KMS-11 (cell line): ENCODE measurements at regions not wholly inside any gene's neighbourhood (a gene's known extent, or its start where the extent isn't known, plus 50 kb on each side); places are given as distances from the start of the nearest gene placed in this dataset.

Experiments used
- H2AFZ ChIP-seq: fragments of 200-600 bp; sonication (generic); 2 replicates; pipeline ENCODE4 v1.6.1; 2016; ENCODE audit warnings: antibody characterized with exemption, mixed run types, low read depth
- H3K27ac ChIP-seq: fragments of 200-600 bp; sonication (generic); 2 replicates; pipeline ENCODE4 v1.6.1; 2016; ENCODE audit warnings: mild to moderate bottlenecking, mixed run types
- H3K27me3 ChIP-seq: fragments of 200-600 bp; sonication (generic); 2 replicates; pipeline ENCODE4 v1.6.1; 2017; ENCODE audit warnings: mild to moderate bottlenecking, low read depth, mixed run types, moderate library complexity; ENCODE audit not compliant: insufficient read depth
- H3K36me3 ChIP-seq: fragments of 200-600 bp; sonication (generic); 2 replicates; pipeline ENCODE4 v1.6.1; 2017; ENCODE audit warnings: mild to moderate bottlenecking, mixed run types; ENCODE audit not compliant: insufficient read depth
- H3K4me1 ChIP-seq: fragments of 200-600 bp; sonication (generic); 2 replicates; pipeline ENCODE4 v1.6.1; 2016; ENCODE audit warnings: mild to moderate bottlenecking, low read depth, mixed run types; ENCODE audit not compliant: poor library complexity, severe bottlenecking
- H3K4me2 ChIP-seq: fragments of 200-600 bp; sonication (generic); 2 replicates; pipeline ENCODE4 v1.7.0; 2016; ENCODE audit warnings: mild to moderate bottlenecking, mixed run types
- H3K4me3 ChIP-seq: fragments of 200-600 bp; sonication (generic); IDR thresholded peaks from 2 replicates; pipeline ENCODE4 v1.6.1; 2017; ENCODE audit warnings: low read depth, low read length, mixed read lengths; ENCODE audit not compliant: insufficient read depth
- H3K79me2 ChIP-seq: fragments of 200-600 bp; sonication (generic); 2 replicates; pipeline ENCODE4 v1.6.1; 2016; ENCODE audit warnings: low read depth, mixed run types; ENCODE audit not compliant: insufficient read depth
- H3K9ac ChIP-seq: fragments of 200-600 bp; sonication (generic); 2 replicates; pipeline ENCODE4 v1.6.1; 2016; ENCODE audit warnings: mild to moderate bottlenecking, mixed run types
- H4K20me1 ChIP-seq: fragments of 200-600 bp; sonication (generic); 2 replicates; pipeline ENCODE4 v1.6.1; 2016; ENCODE audit warnings: mild to moderate bottlenecking, mixed run types; ENCODE audit not compliant: insufficient read depth
- TF ChIP-seq, protein P1 (sequence below): fragments of 200-600 bp; sonication (generic); conservative IDR thresholded peaks from 2 replicates; pipeline ENCODE4 v1.6.1; 2017; ENCODE audit warnings: low read depth, mild to moderate bottlenecking, antibody characterized with exemption, low read length, moderate library complexity, mixed read lengths

DNA sequence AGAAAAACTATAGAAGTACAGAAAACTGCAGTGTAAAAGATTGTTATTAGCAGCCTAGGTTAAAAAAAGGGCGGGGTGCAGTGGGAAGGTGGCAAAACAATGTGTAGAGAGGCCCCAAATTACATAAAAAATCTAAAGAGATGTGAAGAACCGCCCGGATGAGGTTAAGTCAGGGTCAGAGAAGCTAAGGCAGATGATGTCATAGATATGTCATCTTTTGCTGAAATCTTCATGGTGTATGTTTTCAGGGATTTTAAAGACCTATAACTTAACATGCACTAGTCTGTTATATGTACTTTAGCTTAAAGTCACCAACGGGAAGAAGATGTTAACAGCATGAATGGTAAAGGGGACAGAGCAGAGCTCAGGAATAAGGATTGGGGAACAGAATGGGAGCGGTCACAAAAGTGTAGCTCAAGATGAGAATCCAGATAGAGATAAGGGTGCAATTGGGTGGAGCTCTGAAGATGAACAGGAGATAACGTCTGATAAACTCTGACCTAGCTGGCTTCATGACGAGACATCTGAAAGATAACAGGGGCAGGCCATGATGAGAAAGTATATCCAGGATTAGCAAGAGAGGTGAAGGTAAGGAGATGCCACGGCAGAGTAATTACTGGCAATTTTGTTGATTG lies 83.4 kb downstream of the TFAP2A start:
- H3K27me3 ChIP-seq: no peaks in the 10 kb centered on the region
- no peak overlapping the region for H3K4me2 ChIP-seq
- H3K4me3 ChIP-seq: no peak overlapping the region
- TF ChIP-seq, protein P1, sequence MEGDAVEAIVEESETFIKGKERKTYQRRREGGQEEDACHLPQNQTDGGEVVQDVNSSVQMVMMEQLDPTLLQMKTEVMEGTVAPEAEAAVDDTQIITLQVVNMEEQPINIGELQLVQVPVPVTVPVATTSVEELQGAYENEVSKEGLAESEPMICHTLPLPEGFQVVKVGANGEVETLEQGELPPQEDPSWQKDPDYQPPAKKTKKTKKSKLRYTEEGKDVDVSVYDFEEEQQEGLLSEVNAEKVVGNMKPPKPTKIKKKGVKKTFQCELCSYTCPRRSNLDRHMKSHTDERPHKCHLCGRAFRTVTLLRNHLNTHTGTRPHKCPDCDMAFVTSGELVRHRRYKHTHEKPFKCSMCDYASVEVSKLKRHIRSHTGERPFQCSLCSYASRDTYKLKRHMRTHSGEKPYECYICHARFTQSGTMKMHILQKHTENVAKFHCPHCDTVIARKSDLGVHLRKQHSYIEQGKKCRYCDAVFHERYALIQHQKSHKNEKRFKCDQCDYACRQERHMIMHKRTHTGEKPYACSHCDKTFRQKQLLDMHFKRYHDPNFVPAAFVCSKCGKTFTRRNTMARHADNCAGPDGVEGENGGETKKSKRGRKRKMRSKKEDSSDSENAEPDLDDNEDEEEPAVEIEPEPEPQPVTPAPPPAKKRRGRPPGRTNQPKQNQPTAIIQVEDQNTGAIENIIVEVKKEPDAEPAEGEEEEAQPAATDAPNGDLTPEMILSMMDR: no peak
- H3K36me3 ChIP-seq: no peaks in the 10 kb centered on the region
- no peaks in the 10 kb centered on the region for H3K79me2 ChIP-seq
- no peak overlapping the region for H2AFZ ChIP-seq
- no peaks in the 10 kb centered on the region for H4K20me1 ChIP-seq
- no peaks in the 10 kb centered on the region for H3K4me1 ChIP-seq
- H3K27ac ChIP-seq: no peak overlapping the region
- no peak overlapping the region for H3K9ac ChIP-seq

DNA sequence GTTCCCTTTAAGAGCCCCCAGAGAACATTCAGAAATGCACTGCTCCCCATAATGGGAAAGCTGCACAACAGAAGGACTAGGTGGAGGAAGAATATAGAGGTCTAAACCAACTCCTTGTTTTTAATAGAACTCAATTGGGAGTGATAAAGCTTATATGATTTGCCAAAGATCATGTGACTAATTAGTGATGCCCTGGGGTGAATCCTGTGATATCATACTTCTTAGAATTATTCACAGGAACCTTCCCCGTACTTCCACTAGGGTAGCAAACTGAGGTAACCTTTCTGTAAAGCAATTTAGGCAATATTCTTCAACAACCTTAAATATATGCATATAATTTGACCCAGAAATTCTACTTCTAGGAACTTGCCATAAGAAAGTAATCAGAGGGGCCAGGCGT lies 84.4 kb downstream of the TFAP2A start:
- Histone ChIP-seq H3K27me3 (no peaks in the 10 kb centered on the region), H3K79me2 (no peaks in the 10 kb centered on the region), H3K9ac (no peak overlapping the region), H3K36me3 (no peaks in the 10 kb centered on the region), H4K20me1 (no peaks in the 10 kb centered on the region), H2AFZ (no peak overlapping the region), H3K4me3 (no peak overlapping the region), H3K27ac (no peak overlapping the region), H3K4me2 (no peak overlapping the region), H3K4me1 (no peaks in the 10 kb centered on the region)
- TF ChIP-seq, protein P1: no peak

DNA sequence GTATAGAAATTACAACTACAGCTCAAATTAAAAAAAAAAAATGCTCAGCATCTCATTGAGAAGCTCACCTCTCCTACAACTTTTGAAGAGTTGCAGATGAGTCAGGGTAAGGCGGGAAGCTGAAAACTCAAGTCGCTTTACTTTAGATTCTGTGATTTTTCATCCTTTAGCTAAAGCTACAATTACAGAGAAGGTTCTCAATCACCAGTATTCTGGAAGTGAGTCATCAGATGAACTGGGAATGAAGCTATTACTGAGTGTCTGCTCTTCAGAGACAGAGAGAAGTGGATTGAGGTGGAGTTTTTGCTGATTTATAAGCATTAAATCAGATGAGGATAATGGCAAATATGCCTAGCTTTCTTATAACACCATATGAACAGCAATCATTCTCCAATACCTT lies 91.9 kb downstream of the TFAP2A start:
- no peak overlapping the region for H2AFZ ChIP-seq
- TF ChIP-seq, protein P1: no peak

DNA sequence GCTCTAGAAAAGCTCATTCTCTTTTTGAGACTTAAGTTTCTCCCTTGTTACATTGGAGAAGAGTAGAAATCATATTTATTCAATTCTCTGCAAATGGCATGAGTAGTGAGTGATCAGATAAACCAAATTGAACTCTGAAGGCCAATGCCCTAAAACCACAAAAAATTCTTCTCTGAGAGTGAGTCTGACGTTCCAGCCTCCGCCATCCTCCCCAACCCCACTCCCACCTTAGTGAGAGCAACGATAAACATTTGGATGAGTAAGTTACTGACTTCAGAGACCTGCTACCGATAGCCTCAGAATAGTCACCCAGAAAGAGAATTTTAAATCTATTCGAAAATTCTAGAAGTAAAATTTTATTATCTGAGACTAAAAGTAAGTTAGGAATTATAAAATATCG lies 94.6 kb downstream of the TFAP2A start:
- H3K27me3 ChIP-seq: no peaks in the 10 kb centered on the region

More for the DNA sequence above, 91.9 kb downstream of the TFAP2A start:
- Histone ChIP-seq H3K9ac (no peak overlapping the region), H3K27me3 (no peaks in the 10 kb centered on the region), H3K27ac (no peak overlapping the region), H4K20me1 (no peaks in the 10 kb centered on the region), H3K4me2 (no peak overlapping the region), H3K36me3 (no peaks in the 10 kb centered on the region), H3K4me3 (no peak overlapping the region), H3K79me2 (no peaks in the 10 kb centered on the region), H3K4me1 (no peaks in the 10 kb centered on the region)

More for the DNA sequence above, 94.6 kb downstream of the TFAP2A start:
- no peak overlapping the region for H2AFZ ChIP-seq
- H4K20me1 ChIP-seq: no peaks in the 10 kb centered on the region
- H3K27ac ChIP-seq: no peak overlapping the region
- no peaks in the 10 kb centered on the region for H3K79me2 ChIP-seq
- H3K4me2 ChIP-seq: no peak overlapping the region
- H3K36me3 ChIP-seq: no peaks in the 10 kb centered on the region
- TF ChIP-seq, protein P1: no peak
- no peak overlapping the region for H3K9ac ChIP-seq
- no peak overlapping the region for H3K4me3 ChIP-seq
- no peaks in the 10 kb centered on the region for H3K4me1 ChIP-seq
